Calu3 (cell line): ENCODE measurements at regions not wholly inside any gene's neighbourhood (a gene's known extent, or its start where the extent isn't known, plus 50 kb on each side); places are given as distances from the start of the nearest gene placed in this dataset.

Experiments used
- BruUV-seq: library from RNA; stranded (reverse); fragments of 400-500 nt; replicated peaks from 2 replicates; lab custom pipeline; 2021; lab: Mats Ljungman, UMichigan
- CTCF ChIA-PET: fragments of 300-600 bp; sonication (Branson Sonifier 250); formaldehyde crosslinking; loops from one replicate; lab custom pipeline; 2022; ENCODE audit warnings: antibody characterized with exemption; lab: Charles Lee
- DNase-seq: peaks from one replicate; pipeline ENCODE4 v3.0.0; 2022
- H3K27ac Mint-ChIP-seq: one replicate; pipeline ENCODE4 v1.8.0; 2022; ENCODE audit warnings: mixed read lengths; ENCODE audit not compliant: unreplicated experiment
- H3K27me3 Mint-ChIP-seq: one replicate; pipeline ENCODE4 v1.8.0; 2022; ENCODE audit warnings: mixed read lengths; ENCODE audit not compliant: unreplicated experiment
- H3K36me3 Mint-ChIP-seq: one replicate; pipeline ENCODE4 v1.8.0; 2022; ENCODE audit warnings: mild to moderate bottlenecking, moderate library complexity, mixed read lengths; ENCODE audit not compliant: insufficient read depth, unreplicated experiment
- H3K4me1 Mint-ChIP-seq: one replicate; pipeline ENCODE4 v1.8.0; 2022; ENCODE audit warnings: mild to moderate bottlenecking, low read depth, mixed read lengths; ENCODE audit not compliant: unreplicated experiment
- H3K4me3 Mint-ChIP-seq: one replicate; pipeline ENCODE4 v1.8.0; 2022; ENCODE audit warnings: mild to moderate bottlenecking, low read depth, moderate library complexity, mixed read lengths; ENCODE audit not compliant: unreplicated experiment
- H3K9me3 Mint-ChIP-seq: one replicate; pipeline ENCODE4 v1.8.0; 2022; ENCODE audit warnings: low read depth, mixed read lengths; ENCODE audit not compliant: unreplicated experiment
- CTCF ChIP-seq: fragments of 200-600 bp; IDR thresholded peaks from one replicate; pipeline ENCODE4 v1.8.0; 2022; ENCODE audit warnings: antibody characterized with exemption; ENCODE audit not compliant: unreplicated experiment
- intact Hi-C: fragments of 100-400 bp; cut with micrococcal nuclease; formaldehyde crosslinking; loops from one replicate; pipeline ENCODE4 v1.10.0; 2022; ENCODE audit not compliant: unreplicated experiment

GRCh38 chr12:58773986-58774385 lies 146.3 kb downstream of the LRIG3 start:
- Mint-ChIP-seq H3K27me3 (no peaks in the 10 kb centered on the region), H3K27ac (no peak overlapping the region), H3K36me3 (no peaks in the 10 kb centered on the region), H3K4me1 (no peaks in the 10 kb centered on the region), H3K9me3 (peaks cover 3% of the 10 kb centered on the region), H3K4me3 (no peak overlapping the region)
- intact Hi-C loops: no loop called here
- CTCF ChIA-PET: no interaction called here
- no TSS peak for BruUV-seq
- DNase-seq: no peak
- no peak for TF ChIP-seq CTCF

- no peaks in the 10 kb centered on the region for H3K27me3 Mint-ChIP-seq
- CTCF ChIA-PET: interaction anchor here (0.8 kb wide), 1 partner anchor 38 kb away, joined by 3 read pairs; no protein-coding TSS in a partner anchor
Measured at GRCh38 chr12:58774731-58775130, 145.6 kb downstream of the LRIG3 start.

GRCh38 chr12:58775396-58775795 lies 144.9 kb downstream of the LRIG3 start:
- H3K9me3 Mint-ChIP-seq: no peaks in the 10 kb centered on the region
- no TSS peak for BruUV-seq
- DNase-seq: no peak
- no peaks in the 10 kb centered on the region for H3K4me1 Mint-ChIP-seq
- H3K27me3 Mint-ChIP-seq: no peaks in the 10 kb centered on the region
- no peak overlapping the region for H3K27ac Mint-ChIP-seq
- no peak for TF ChIP-seq CTCF
- CTCF ChIA-PET: no interaction called here
- intact Hi-C loops: no loop called here
- H3K4me3 Mint-ChIP-seq: no peak overlapping the region
- no peaks in the 10 kb centered on the region for H3K36me3 Mint-ChIP-seq

More at GRCh38 chr12:58774731-58775130, 145.6 kb downstream of the LRIG3 start:
- intact Hi-C loops: no loop called here
- no peak overlapping the region for H3K4me3 Mint-ChIP-seq
- no peaks in the 10 kb centered on the region for H3K36me3 Mint-ChIP-seq
- no peak for TF ChIP-seq CTCF
- H3K9me3 Mint-ChIP-seq: no peaks in the 10 kb centered on the region
- no TSS peak for BruUV-seq
- no peaks in the 10 kb centered on the region for H3K4me1 Mint-ChIP-seq
- H3K27ac Mint-ChIP-seq: no peak overlapping the region
- DNase-seq: no peak

- H3K27me3 Mint-ChIP-seq: no peaks in the 10 kb centered on the region
- H3K36me3 Mint-ChIP-seq: no peaks in the 10 kb centered on the region
- TF ChIP-seq CTCF: no peak
- CTCF ChIA-PET: no interaction called here
- no TSS peak for BruUV-seq
- no peaks in the 10 kb centered on the region for H3K9me3 Mint-ChIP-seq
- H3K4me3 Mint-ChIP-seq: no peak overlapping the region
- DNase-seq: no peak
- intact Hi-C loops: no loop called here
- no peak overlapping the region for H3K27ac Mint-ChIP-seq
- no peaks in the 10 kb centered on the region for H3K4me1 Mint-ChIP-seq
Measured at GRCh38 chr12:58776144-58776543, 144.2 kb downstream of the LRIG3 start.
